ENCODE measurements at regions not wholly inside any gene's neighbourhood (a gene's known extent, or its start where the extent isn't known, plus 50 kb on each side); places are given as distances from the start of the nearest gene placed in this dataset.
A peak's percentile ranks its signal among the peaks of the same experiment; 100 is the strongest.

GRCh38 chr2:46814160-46814961 is 101.2 kb downstream of the MCFD2 start:
- H3K9me3 Mint-ChIP-seq: no peaks in the 10 kb centered on the region
- DNase-seq: no peak
- peaks cover 45% of the 10 kb centered on the region for H3K4me1 Mint-ChIP-seq (ENCODE audit: low read depth)
- no peak overlapping the region for H3K4me3 Mint-ChIP-seq
- H3K27ac Mint-ChIP-seq: 0 out of 2 replicates have a peak overlapping the region, but pooled peaks have one; percentile 6
- peaks cover 3% of the 10 kb centered on the region; the same call in 1 of the 2 replicates for H3K27me3 Mint-ChIP-seq (ENCODE audit: insufficient read depth)
- peaks cover 7% of the 10 kb centered on the region for H3K36me3 Mint-ChIP-seq (ENCODE audit: low read depth)
- TF ChIP-seq, protein P1, sequence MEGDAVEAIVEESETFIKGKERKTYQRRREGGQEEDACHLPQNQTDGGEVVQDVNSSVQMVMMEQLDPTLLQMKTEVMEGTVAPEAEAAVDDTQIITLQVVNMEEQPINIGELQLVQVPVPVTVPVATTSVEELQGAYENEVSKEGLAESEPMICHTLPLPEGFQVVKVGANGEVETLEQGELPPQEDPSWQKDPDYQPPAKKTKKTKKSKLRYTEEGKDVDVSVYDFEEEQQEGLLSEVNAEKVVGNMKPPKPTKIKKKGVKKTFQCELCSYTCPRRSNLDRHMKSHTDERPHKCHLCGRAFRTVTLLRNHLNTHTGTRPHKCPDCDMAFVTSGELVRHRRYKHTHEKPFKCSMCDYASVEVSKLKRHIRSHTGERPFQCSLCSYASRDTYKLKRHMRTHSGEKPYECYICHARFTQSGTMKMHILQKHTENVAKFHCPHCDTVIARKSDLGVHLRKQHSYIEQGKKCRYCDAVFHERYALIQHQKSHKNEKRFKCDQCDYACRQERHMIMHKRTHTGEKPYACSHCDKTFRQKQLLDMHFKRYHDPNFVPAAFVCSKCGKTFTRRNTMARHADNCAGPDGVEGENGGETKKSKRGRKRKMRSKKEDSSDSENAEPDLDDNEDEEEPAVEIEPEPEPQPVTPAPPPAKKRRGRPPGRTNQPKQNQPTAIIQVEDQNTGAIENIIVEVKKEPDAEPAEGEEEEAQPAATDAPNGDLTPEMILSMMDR (IDR thresholded peaks at IDR 0.05): no peak

DNA sequence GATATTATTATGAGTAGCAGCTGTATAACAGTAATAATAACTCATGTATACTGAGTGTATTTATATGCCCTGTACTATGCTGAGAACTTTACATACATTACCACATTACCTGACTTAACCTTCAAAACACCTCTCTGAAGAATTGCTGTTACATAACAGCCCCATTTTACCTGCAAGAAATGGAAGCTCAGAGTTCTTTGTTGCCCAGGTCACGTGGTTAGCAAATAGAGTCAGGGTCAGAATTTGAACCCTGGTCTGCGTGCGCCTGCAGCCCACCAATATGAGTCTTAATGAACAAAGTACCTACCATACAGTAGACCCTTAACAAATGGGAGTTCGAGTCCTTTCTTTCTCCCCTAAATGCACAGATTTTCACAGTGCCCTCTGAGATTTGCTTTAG is 101.9 kb downstream of the MCFD2 start:
- Mint-ChIP-seq H3K4me3 (no peak overlapping the region), H3K4me1 (ENCODE audit: low read depth) (peaks cover 45% of the 10 kb centered on the region), H3K27ac (no peak overlapping the region), H3K27me3 (ENCODE audit: insufficient read depth) (peaks cover 3% of the 10 kb centered on the region; the same call in 1 of the 2 replicates), H3K9me3 (no peaks in the 10 kb centered on the region; the same call in 1 of the 2 replicates), H3K36me3 (ENCODE audit: low read depth) (peaks cover 7% of the 10 kb centered on the region; the same call in 1 of the 2 replicates)
- TF ChIP-seq, protein P1 (IDR thresholded peaks at IDR 0.05): no peak
- DNase-seq: no peak

GRCh38 chr2:46813020-46813415 is 102.6 kb downstream of the MCFD2 start:
- Mint-ChIP-seq H3K27ac (peak overlapping the region; percentile 80), H3K9me3 (no peaks in the 10 kb centered on the region; the same call in 1 of the 2 replicates), H3K4me3 (no peak overlapping the region; the same call in 1 of the 2 replicates), H3K36me3 (ENCODE audit: low read depth) (peaks cover 4% of the 10 kb centered on the region; the same call in 1 of the 2 replicates), H3K4me1 (ENCODE audit: low read depth) (peaks cover 45% of the 10 kb centered on the region), H3K27me3 (ENCODE audit: insufficient read depth) (no peaks in the 10 kb centered on the region; the same call in 1 of the 2 replicates)
- no peak for DNase-seq
- TF ChIP-seq, protein P1 (IDR thresholded peaks at IDR 0.05): no peak
